DND-41 (cell line): ENCODE measurements at regions not wholly inside any gene's neighbourhood (a gene's known extent, or its start where the extent isn't known, plus 50 kb on each side); places are given as distances from the start of the nearest gene placed in this dataset.

Experiments
- ATAC-seq: fragments of 200-7000 bp; cut with Tn5 transposase; 3 replicates; pipeline ENCODE4 v1.9.1; 2021; ENCODE audit warnings: low read depth; ENCODE audit not compliant: insufficient read depth
- DNase-seq: peaks from one replicate; pipeline ENCODE4 v3.0.0-alpha.2; 2020
- H2AFZ ChIP-seq: 2 replicates; pipeline ENCODE4 v1.6.0; 2012; ENCODE audit warnings: low read depth, low read length
- H3K27ac ChIP-seq: 2 replicates; pipeline ENCODE4 v1.5.1; 2012; ENCODE audit warnings: low read length, inconsistent platforms
- H3K27me3 ChIP-seq: fragments of 200-600 bp; sonication (generic); 2 replicates; pipeline ENCODE4 v1.6.0; 2012; ENCODE audit warnings: low read length, mild to moderate bottlenecking, inconsistent platforms; ENCODE audit not compliant: insufficient read depth, poor library complexity
- H3K36me3 ChIP-seq: 2 replicates; pipeline ENCODE4 v1.5.1; 2012; ENCODE audit warnings: low read length, inconsistent platforms; ENCODE audit not compliant: insufficient read depth
- H3K4me1 ChIP-seq: 2 replicates; pipeline ENCODE4 v1.5.1; 2012; ENCODE audit warnings: mild to moderate bottlenecking, low read length; ENCODE audit not compliant: insufficient read depth
- H3K4me2 ChIP-seq: 2 replicates; pipeline ENCODE4 v1.6.0; 2012; ENCODE audit warnings: mild to moderate bottlenecking, moderate library complexity, low read length, inconsistent platforms; ENCODE audit not compliant: insufficient read depth
- H3K4me3 ChIP-seq, 2 experiments: fragments of 200-600 bp in 1 of 2; shearing (Covaris generic) in 1 of 2; 2 replicates each; pipeline ENCODE4 v1.5.1; 2012 to 2016; ENCODE audit warnings: inconsistent platforms in 2 of 2, low read length in 2 of 2, mild to moderate bottlenecking in 2 of 2, low read depth in 1 of 2, moderate library complexity in 1 of 2
- H3K79me2 ChIP-seq: 2 replicates; pipeline ENCODE4 v1.6.0; 2012; ENCODE audit warnings: low read length, inconsistent platforms; ENCODE audit not compliant: insufficient read depth
- H3K9ac ChIP-seq: 2 replicates; pipeline ENCODE4 v1.6.0; 2012; ENCODE audit warnings: low read depth, mild to moderate bottlenecking, inconsistent platforms, low read length, moderate library complexity
- H3K9me3 ChIP-seq: 2 replicates; pipeline ENCODE4 v1.5.1; 2012; ENCODE audit warnings: low read length, moderate library complexity, mild to moderate bottlenecking, inconsistent platforms; ENCODE audit not compliant: insufficient read depth, severe bottlenecking
- H4K20me1 ChIP-seq: 2 replicates; pipeline ENCODE4 v1.6.0; 2012; ENCODE audit warnings: low read length; ENCODE audit not compliant: insufficient read depth
- CTCF ChIP-seq: IDR thresholded peaks from 2 replicates; pipeline ENCODE4 v1.5.1; 2012; ENCODE audit warnings: borderline replicate concordance, low read length, moderate library complexity, mild to moderate bottlenecking; ENCODE audit not compliant: poor library complexity, severe bottlenecking; ENCODE audit errors: extremely low read depth
- EZH2 ChIP-seq: IDR thresholded peaks from 3 replicates; pipeline ENCODE4 v1.6.1; 2012; ENCODE audit warnings: borderline replicate concordance, low read depth, mild to moderate bottlenecking, moderate library complexity, low read length, inconsistent platforms; ENCODE audit not compliant: severe bottlenecking

DNA sequence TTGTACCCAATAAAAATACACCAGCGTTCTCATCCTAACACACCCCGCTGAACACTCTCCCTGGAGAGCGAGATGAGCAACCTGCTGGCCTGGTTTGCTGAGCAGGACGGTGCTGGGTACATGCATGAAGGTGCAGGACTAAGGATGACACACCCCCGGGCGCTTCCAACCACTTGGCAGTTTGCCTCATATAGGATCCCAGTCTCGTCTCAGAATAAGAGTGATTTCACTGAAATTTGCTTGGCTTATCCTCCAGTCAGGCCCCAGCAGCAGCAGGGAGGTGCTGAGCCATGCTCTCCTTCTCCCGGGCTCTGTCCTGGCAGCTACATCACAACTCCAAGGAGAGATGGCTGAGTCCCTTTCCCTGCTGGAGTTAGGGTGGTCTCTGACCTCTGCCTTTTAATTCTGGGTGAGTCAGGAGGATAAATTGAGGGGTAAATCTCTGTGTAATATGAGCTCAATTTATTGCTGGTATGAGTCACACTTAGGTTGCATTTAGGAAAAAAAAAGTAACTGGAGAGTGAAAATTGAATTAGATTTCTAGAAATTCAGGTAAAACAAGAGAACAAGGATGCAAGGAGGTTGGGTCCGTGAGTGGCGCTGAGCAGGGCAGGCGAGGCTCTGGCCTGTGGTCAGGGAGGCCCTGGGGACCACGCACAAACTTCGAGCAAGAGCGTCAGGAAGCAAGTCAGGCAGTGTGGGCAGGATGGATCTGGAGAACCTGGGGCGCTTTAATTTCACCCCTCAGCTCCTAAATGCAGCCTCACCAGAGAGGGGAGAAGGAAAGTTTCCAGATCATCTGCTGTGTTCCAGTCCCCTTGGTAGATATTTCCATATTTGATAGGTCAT is 974.0 kb downstream of the TBC1D22A start:
- H3K9ac ChIP-seq: no peak overlapping the region
- no peaks in the 10 kb centered on the region for H4K20me1 ChIP-seq
- TF ChIP-seq CTCF: no peak
- TF ChIP-seq EZH2: no peak
- H2AFZ ChIP-seq: no peak overlapping the region
- no peaks in the 10 kb centered on the region for H3K27me3 ChIP-seq
- DNase-seq: no peak
- no peak overlapping the region for H3K4me2 ChIP-seq
- H3K36me3 ChIP-seq: no peaks in the 10 kb centered on the region
- no peaks in the 10 kb centered on the region for H3K79me2 ChIP-seq
- H3K4me1 ChIP-seq: no peaks in the 10 kb centered on the region
- H3K9me3 ChIP-seq: peaks cover 6% of the 10 kb centered on the region
- H3K27ac ChIP-seq: no peak overlapping the region
- no peak overlapping the region for H3K4me3 ChIP-seq
- no peak for ATAC-seq

DNA sequence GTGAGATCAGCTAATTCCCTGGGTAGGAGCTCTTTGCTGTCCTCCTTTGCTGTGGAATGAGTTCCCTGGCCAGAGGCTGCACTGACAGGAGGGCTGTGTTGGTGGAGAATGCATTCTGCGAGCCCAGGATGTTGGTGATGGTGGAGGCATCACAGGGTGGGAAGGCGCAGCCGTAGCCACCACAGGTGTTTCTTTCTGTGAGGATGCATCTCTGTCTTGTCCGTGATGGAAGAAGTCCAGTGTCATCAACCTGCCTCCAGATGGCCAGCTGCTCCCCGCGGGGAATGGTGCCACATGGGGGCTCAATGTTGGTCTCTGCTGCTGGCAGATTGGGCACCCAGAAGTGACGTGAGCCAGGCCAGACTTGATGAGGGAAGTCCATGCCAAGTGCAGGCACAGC is 972.1 kb downstream of the TBC1D22A start:
- Histone ChIP-seq H3K27ac (no peak overlapping the region), H4K20me1 (no peaks in the 10 kb centered on the region), H2AFZ (no peak overlapping the region), H3K4me2 (no peak overlapping the region), H3K36me3 (no peaks in the 10 kb centered on the region), H3K4me3 (no peak overlapping the region), H3K79me2 (no peaks in the 10 kb centered on the region), H3K4me1 (no peaks in the 10 kb centered on the region), H3K9ac (no peak overlapping the region), H3K27me3 (no peaks in the 10 kb centered on the region), H3K9me3 (peaks cover 13% of the 10 kb centered on the region)
- TF ChIP-seq EZH2 (no peak), CTCF (no peak)
- DNase-seq (no peak), ATAC-seq (no peak)

- Histone ChIP-seq H3K27me3 (no peaks in the 10 kb centered on the region), H3K27ac (no peak overlapping the region), H3K9ac (no peak overlapping the region), H3K79me2 (no peaks in the 10 kb centered on the region), H3K4me2 (no peak overlapping the region), H3K9me3 (peaks cover 13% of the 10 kb centered on the region), H3K4me1 (no peaks in the 10 kb centered on the region), H2AFZ (no peak overlapping the region), H3K4me3 (no peak overlapping the region), H3K36me3 (no peaks in the 10 kb centered on the region), H4K20me1 (no peaks in the 10 kb centered on the region)
- TF ChIP-seq EZH2 (no peak), CTCF (no peak)
- ATAC-seq (no peak), DNase-seq (no peak)
These were observed 965.2 kb downstream of the TBC1D22A start for GRCh38 chr22:47727641-47728040.
